ENCODE measurements at regions not wholly inside any gene's neighbourhood (a gene's known extent, or its start where the extent isn't known, plus 50 kb on each side); places are given as distances from the start of the nearest gene placed in this dataset.

DNA sequence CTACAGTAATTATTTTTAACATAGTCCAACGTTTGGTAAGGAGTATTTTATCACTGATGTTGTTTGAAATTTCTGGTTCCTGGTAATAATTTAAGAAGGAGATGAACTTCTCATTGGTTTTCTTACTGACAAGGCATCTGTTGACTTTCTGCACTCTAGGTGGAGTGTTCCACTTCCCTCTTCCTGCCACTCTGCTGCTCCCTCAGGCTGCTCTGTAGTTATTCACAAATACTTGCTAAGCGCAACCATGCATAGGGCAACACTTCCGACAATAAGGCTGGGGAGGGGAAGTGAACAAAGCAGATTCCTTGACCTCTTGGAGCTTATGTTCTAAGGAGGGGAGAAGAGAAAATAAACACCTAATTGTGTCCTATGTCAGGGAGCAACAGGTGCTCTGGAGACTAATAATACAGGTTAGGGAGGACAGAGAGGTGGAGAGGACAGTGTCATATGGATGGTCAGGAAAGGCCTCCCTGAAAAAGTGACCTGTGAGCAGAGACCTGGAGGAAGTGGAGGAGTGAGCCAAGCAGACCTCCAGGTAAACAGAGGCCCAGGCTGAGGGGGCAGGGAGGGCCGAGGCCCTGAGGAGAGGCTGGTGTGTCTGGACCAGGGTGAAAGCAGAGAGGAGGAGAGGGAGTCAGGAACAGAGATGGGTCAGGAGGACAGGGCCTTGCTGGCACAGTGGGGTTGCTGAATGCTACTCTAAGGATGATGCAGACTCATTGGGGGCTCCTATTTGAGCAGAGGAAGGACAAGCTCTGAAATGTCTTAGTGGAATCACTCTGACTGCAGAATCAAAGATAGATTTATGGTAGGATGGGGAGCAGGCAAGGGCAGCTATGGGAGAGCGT, 134.8 kb upstream of the SLC24A3 start:
- no peak overlapping the region for H3K4me3 ChIP-seq (replicated peaks in 1 of 4; ENCODE audit: control extremely low read depth in 1 of 4, insufficient read depth in 1 of 4, low read depth in 3 of 4, low read length in 4 of 4)
- no peak overlapping the region for H2AFZ ChIP-seq (ENCODE audit: low read length)
- H4K20me1 ChIP-seq (ENCODE audit: control insufficient read depth, extremely low read depth, insufficient read depth, low read length) = no peaks in the 10 kb centered on the region

GRCh38 chr20:19078448-19079373, 133.7 kb upstream of the SLC24A3 start:
- Histone ChIP-seq H2AFZ (ENCODE audit: low read length) (no peak overlapping the region), H3K79me2 (ENCODE audit: control insufficient read depth, insufficient read depth, low read length) (no peaks in the 10 kb centered on the region), H3K27me3 (ENCODE audit: control insufficient read depth, insufficient read depth, low read length) (no peaks in the 10 kb centered on the region), H3K4me2 (ENCODE audit: extremely low read depth, insufficient read depth, low read length) (no peak overlapping the region), H3K27ac (ENCODE audit: insufficient read depth, low read length) (no peak overlapping the region), H3K36me3 (ENCODE audit: control insufficient read depth, insufficient read depth, low read length) (no peaks in the 10 kb centered on the region), H3K4me1 (ENCODE audit: control insufficient read depth, extremely low read depth, insufficient read depth, low read length) (no peaks in the 10 kb centered on the region), H3K9ac (ENCODE audit: insufficient read depth, low read length) (no peak overlapping the region), H3K9me3 (ENCODE audit: control insufficient read depth, insufficient read depth, low read depth, low read length) (no peaks in the 10 kb centered on the region), H3K4me3 (replicated peaks in 1 of 4; ENCODE audit: control extremely low read depth in 1 of 4, insufficient read depth in 1 of 4, low read depth in 3 of 4, low read length in 4 of 4) (no peak overlapping the region), H4K20me1 (ENCODE audit: control insufficient read depth, extremely low read depth, insufficient read depth, low read length) (no peaks in the 10 kb centered on the region)
- DNase-seq (ENCODE audit: low read depth in 2 of 2) = no peak
- no peak for TF ChIP-seq EZH2 (IDR thresholded peaks at IDR 0.05; ENCODE audit: low read length, missing control alignments)
- TF ChIP-seq, protein P1, sequence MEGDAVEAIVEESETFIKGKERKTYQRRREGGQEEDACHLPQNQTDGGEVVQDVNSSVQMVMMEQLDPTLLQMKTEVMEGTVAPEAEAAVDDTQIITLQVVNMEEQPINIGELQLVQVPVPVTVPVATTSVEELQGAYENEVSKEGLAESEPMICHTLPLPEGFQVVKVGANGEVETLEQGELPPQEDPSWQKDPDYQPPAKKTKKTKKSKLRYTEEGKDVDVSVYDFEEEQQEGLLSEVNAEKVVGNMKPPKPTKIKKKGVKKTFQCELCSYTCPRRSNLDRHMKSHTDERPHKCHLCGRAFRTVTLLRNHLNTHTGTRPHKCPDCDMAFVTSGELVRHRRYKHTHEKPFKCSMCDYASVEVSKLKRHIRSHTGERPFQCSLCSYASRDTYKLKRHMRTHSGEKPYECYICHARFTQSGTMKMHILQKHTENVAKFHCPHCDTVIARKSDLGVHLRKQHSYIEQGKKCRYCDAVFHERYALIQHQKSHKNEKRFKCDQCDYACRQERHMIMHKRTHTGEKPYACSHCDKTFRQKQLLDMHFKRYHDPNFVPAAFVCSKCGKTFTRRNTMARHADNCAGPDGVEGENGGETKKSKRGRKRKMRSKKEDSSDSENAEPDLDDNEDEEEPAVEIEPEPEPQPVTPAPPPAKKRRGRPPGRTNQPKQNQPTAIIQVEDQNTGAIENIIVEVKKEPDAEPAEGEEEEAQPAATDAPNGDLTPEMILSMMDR (conservative IDR thresholded peaks at IDR 0.05 in 1 of 2, IDR thresholded peaks at IDR 0.05 in 1 of 2; ENCODE audit: low read depth in 1 of 2, low read length in 2 of 2) = no peak

More for the DNA sequence above, 134.8 kb upstream of the SLC24A3 start:
- Histone ChIP-seq H3K9me3 (ENCODE audit: control insufficient read depth, insufficient read depth, low read depth, low read length) (no peaks in the 10 kb centered on the region), H3K36me3 (ENCODE audit: control insufficient read depth, insufficient read depth, low read length) (no peaks in the 10 kb centered on the region), H3K9ac (ENCODE audit: insufficient read depth, low read length) (no peak overlapping the region), H3K27ac (ENCODE audit: insufficient read depth, low read length) (no peak overlapping the region), H3K4me2 (ENCODE audit: extremely low read depth, insufficient read depth, low read length) (no peak overlapping the region), H3K4me1 (ENCODE audit: control insufficient read depth, extremely low read depth, insufficient read depth, low read length) (no peaks in the 10 kb centered on the region), H3K79me2 (ENCODE audit: control insufficient read depth, insufficient read depth, low read length) (no peaks in the 10 kb centered on the region), H3K27me3 (ENCODE audit: control insufficient read depth, insufficient read depth, low read length) (no peaks in the 10 kb centered on the region)
- TF ChIP-seq, protein P1 (conservative IDR thresholded peaks at IDR 0.05 in 1 of 2, IDR thresholded peaks at IDR 0.05 in 1 of 2; ENCODE audit: low read depth in 1 of 2, low read length in 2 of 2) = no peak
- no peak for TF ChIP-seq EZH2 (IDR thresholded peaks at IDR 0.05; ENCODE audit: low read length, missing control alignments)
- DNase-seq (ENCODE audit: low read depth in 2 of 2) = no peak
